Activated CD4-positive, alpha-beta T cell treated with anti-CD3 and anti-CD28 coated beads, Interleukin-2, amount 50 U/mL, for 4 hours (primary cell): ENCODE measurements at regions not wholly inside any gene's neighbourhood (a gene's known extent, or its start where the extent isn't known, plus 50 kb on each side); places are given as distances from the start of the nearest gene placed in this dataset.
"Not testable (repeated sequence)": the region's sequence is repeated elsewhere in the genome, so short reads cannot be mapped to it uniquely, and the experiment has no call there.

Experiments
- DNase-seq, 2 experiments: peaks; one replicate each; pipeline ENCODE4 v3.0.0-alpha.2; 2020

DNA sequence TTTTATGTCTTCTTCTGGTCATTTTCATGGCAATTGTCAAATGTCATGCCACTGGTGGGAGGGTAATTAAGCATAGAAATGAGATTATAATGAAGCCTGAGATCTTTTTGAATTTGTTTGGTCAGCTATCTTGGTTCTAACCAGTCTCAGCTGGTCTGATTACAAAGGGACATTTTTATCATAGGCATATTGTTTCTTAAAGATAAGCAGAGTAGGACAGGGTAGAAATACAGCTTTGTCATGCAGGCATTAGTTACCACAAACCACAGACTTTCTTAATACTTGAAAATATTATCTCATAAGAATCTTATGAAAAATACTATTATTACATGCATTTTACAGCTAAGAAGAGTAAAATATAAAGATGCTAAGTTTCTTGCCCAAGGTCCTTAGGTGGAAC, 1761.5 kb downstream of the PCDH9 start:
- no peak for DNase-seq

DNA sequence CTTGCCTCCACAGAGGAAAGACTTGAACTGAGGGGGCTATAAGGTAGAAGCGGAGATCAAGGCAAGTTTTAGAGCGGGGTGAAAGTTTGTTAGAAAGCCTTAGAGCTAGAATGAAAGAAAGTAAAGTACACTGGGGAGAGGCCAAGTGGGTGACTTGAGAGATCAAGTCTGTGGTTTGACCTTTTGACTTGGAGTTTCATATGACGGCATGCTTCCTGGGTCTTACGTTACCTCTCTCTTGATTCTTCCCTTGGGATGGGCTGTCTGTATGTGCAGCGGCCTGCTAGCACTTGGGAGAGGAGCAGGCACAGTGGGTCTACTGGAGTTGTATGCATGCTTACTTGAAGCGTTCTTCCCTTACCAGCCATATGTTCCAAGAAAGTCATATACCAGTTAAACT, 1768.5 kb downstream of the PCDH9 start:
- DNase-seq, result no peak

- no peak for DNase-seq
These were observed 1770.0 kb downstream of the PCDH9 start for GRCh38 chr13:65460136-65460535.

GRCh38 chr13:65456150-65456912, 1773.8 kb downstream of the PCDH9 start:
- no peak for DNase-seq

DNA sequence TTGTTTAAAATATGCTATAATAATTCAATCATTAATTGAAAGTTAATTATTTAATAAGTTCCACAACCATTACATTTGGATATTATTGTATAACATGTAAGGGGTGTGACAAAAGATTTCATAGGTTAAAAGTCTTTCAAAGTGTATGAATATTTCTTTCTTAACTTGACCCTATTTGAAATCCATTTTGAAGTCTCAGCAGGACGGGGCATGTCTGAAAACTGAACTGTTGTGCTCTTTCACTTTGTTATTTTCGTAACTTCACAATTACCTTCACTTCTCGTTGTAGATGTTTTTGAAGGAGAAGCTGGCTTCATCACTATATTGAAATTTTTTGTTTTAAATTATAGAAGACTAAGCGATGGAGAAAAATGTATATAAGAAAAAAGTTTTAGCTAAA, 1775.7 kb downstream of the PCDH9 start:
- DNase-seq, result no peak

DNA sequence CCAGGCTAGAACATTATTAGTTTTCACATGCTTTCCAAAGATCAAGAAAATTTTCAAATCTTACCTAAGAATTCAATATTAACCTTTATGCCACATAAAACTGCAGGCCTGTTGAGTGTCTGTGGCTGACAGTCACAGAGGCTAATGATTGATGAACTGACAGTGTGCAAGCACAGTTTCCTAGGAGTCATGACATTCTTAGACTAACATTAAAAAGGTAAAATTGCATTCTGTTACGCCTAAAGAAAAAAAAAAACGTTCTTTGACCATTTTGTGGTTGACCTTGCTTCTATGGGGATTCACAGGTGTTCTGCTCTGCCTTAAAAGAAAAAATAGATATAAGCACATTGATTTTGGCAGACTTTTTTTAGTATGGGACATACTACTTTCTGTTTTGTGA, 1776.2 kb downstream of the PCDH9 start:
- DNase-seq, result no peak

- no peak for DNase-seq
These were observed 1784.8 kb downstream of the PCDH9 start for GRCh38 chr13:65445340-65445739.

DNA sequence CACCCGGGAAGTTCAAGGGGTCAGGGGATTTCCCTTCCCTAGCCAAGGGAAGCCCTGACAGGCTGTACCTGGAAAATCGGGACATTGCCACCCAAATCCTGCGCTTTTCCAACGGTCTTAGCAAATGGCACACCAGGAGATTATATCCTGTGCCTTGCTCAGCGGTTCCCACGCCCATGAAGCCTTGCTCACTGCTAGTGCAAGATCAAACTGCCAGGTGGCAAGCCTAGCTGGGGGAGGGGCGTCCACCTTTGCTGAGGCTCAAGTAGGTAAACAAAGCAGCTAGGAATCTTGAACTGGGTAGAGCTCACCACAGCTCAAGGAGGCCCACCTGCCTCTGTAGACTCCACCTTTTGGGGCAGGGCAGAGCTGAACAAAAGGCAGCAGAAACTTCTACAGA, 1794.5 kb downstream of the PCDH9 start:
- no peak for DNase-seq

DNA sequence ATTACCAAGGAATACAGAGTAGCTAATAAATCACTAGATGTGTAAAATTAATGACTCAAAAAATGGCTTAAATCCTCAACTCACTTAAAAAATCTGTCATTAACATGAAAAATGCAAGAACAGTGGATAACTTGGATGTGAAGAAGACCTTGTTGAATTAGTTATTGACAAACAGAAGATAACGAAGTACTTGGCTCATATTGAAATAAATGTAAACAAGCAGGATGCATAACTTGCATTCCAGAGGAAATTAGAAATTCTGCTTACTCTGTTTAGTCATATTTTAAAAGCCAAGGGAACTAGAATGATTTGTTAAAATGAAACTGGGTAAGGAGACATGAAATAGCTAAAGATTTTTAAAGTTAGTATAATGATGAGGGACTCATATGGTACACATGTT, 1812.2 kb downstream of the PCDH9 start:
- DNase-seq, result no peak

- no peak for DNase-seq
These were observed 1813.4 kb downstream of the PCDH9 start for GRCh38 chr13:65416784-65417183.

DNA sequence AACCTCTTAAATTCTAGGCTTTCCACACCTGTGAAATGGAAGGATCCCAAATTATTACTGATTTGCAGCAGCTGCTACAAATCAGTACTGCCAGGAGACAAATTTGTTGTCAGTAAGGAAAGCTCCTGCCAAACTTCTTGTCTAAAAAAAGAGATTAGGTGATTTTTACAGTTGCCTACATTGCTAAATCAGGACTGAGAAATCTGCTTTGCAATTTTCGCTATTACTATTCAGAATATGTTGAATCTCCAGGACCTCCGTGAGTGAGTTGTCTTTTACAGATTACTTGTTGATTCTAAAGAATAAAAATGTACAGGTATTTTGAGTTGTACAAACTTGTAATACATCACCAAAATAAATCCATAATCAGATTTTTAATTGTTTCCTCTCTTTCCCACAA, 1815.9 kb downstream of the PCDH9 start:
- DNase-seq, result no peak

DNA sequence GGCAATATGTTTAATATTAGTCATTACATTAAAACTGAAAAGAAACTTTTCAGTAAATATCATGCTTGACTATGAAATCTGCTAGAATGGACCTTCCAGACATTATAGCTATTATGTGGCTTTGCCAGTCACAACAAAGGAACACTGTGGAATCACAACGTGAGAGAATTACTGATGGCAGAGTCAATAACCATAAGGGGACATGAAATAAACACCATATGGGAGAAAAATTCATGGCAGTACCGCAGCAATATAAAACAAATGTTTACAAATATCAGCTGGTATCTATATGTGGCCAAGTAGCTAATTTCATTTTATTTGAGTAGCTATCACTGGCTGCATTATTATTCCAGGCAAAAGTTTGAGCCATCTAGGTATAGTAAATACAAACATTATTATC, 1818.6 kb downstream of the PCDH9 start:
- DNase-seq, result no peak

- no peak for DNase-seq
These were observed 1819.3 kb downstream of the PCDH9 start for GRCh38 chr13:65410791-65411190.

GRCh38 chr13:65401315-65401714, 1828.8 kb downstream of the PCDH9 start:
- DNase-seq, result no peak

GRCh38 chr13:65400702-65401101, 1829.4 kb downstream of the PCDH9 start:
- no peak for DNase-seq

- no peak for DNase-seq
These were observed 1842.3 kb downstream of the PCDH9 start for GRCh38 chr13:65387743-65388347.

DNA sequence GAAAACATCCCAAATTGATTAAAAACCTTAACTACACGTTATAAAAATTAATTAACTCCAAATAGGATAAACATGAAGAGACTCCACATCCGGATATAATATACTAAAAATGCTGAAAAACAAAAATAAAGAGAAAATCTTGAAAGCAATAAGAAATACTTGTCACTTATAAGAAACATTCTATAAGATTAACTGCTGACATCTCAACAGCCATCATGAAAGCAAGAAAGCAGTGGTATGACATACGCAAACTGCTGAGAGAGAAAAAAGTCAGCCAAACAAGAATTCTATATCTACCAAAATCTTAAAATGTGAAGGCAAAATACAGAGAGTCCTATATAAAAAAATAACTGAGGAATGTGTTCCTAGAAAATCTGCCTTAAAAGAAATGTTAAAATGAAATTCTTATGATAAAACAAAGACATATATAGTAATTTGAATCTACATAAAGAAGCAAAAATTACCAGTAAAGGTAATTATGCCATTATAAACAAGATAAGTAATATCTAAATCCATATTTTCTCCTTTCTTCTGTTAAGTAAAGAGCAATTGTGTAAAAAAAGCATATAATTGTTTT, 1851.1 kb downstream of the PCDH9 start:
- no peak for DNase-seq

DNA sequence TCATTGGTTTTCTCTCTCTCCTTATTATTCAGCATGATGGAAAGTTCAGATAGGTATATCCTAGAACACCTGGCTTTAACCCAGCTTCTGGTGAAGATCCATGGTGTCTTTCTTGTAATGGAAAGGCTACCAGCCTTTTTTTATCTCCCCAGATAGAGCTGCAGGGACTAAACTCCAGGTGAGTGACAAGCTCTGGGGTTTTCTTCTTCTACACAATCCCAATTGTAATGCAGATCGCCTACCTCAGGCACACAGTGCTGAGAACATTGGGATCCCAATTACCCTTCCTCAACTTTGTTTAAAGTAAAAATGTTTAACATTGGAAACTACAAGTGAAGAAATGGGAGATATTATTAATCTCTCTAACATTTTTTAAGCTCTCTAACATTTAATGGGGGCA, 1851.7 kb downstream of the PCDH9 start:
- no peak for DNase-seq

DNA sequence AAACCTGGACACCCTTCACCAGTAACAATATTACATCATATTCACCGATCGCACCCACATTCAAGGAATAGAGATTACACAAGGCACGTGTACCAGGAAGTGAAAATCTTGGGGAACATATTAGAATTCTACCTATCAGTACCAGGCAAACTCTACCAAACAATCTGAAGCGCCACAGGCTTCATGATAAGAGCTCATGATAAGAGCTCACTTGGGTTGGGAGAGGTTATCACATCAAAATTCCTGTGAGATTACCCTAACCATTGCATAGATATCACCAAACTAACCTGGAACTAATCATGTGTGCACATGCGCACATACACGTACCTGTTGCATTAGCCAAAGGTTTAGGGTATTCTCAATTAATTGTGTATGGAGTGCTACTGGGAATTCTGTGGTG, 1861.3 kb downstream of the PCDH9 start:
- DNase-seq, result no peak

- DNase-seq, result no peak
These were observed 1876.2 kb downstream of the PCDH9 start for GRCh38 chr13:65353951-65354350.

DNA sequence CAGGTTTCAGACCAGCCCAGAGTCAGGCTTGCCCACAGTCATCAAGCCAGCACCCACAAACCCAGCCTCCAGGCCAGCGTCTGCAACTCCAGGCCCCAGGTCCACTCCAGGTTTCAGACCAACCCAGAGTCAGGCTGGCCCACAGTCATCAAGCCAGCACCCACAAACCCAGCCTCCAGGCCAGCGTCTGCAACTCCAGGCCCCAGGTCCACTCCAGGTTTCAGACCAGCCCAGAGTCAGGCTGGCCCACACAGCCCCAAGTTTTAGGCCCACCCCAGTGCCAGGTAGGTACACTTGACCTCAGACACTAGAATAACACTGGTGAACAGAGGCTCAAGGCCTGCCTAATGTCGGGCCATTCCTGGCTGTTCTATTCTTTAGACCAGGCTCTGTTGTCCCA, 1877.0 kb downstream of the PCDH9 start:
- DNase-seq, result not testable (repeated sequence)

DNA sequence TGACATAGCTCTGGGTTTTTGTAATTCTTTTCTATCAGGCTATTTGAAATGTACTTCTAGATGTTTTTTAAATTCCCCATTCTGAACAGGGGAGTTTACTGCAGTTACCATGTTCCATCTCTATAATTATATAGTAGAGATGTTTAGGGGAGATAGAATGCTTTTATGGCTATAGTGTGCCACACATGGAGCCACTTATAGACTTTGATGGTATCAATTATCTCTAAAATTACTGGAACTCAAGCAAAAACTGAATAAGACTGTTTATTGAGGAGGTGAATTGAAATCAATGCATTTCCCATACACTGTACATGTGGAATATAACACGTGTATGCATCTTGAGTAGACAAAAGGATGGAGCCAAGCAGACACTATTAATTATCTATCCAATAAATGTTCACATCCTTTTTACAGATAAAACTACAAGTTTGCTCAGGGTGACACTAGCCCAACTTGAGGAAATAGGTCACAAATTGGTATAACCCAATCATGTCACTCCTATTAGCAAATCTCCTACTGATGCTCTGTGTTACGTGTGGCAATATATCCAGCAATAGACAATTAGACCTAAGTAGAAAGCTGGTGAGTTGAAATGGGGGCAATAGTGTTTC, 1882.6 kb downstream of the PCDH9 start:
- DNase-seq, result no peak

GRCh38 chr13:65343898-65344663, 1886.1 kb downstream of the PCDH9 start:
- no peak for DNase-seq
